GM18909 (cell line): ENCODE measurements at regions not wholly inside any gene's neighbourhood (a gene's known extent, or its start where the extent isn't known, plus 50 kb on each side); places are given as distances from the start of the nearest gene placed in this dataset.
"Not testable (repeated sequence)": the region's sequence is repeated elsewhere in the genome, so short reads cannot be mapped to it uniquely, and the experiment has no call there.

Experiments used
- ATAC-seq: cut with Tn5 transposase; IDR thresholded peaks from one replicate; pipeline ENCODE4 v1.9.1; 2021; ENCODE audit warnings: mild to moderate bottlenecking; ENCODE audit not compliant: unreplicated experiment, poor library complexity

- no peak for ATAC-seq
Observed at GRCh38 chr6:8633762-8634161, 198.4 kb upstream of the SLC35B3 start.

GRCh38 chr6:8628736-8629135, 193.4 kb upstream of the SLC35B3 start:
- ATAC-seq, result no peak

- ATAC-seq, result no peak
Observed at GRCh38 chr6:8628063-8628462, 192.7 kb upstream of the SLC35B3 start.

- ATAC-seq, result peak; percentile 71
Observed at GRCh38 chr6:8627085-8627861, 191.9 kb upstream of the SLC35B3 start.

- ATAC-seq, result no peak
Observed at GRCh38 chr6:8624665-8625064, 189.3 kb upstream of the SLC35B3 start.

- ATAC-seq, result no peak
Observed at GRCh38 chr6:8623441-8623840, 188.1 kb upstream of the SLC35B3 start.

- ATAC-seq, result no peak
Observed at GRCh38 chr6:8619853-8620252, 184.5 kb upstream of the SLC35B3 start.

GRCh38 chr6:8619408-8619807, 184.1 kb upstream of the SLC35B3 start:
- ATAC-seq, result not testable (repeated sequence)

- no peak for ATAC-seq
Observed at GRCh38 chr6:8608737-8609136, 173.4 kb upstream of the SLC35B3 start.

GRCh38 chr6:8589941-8590729, 154.8 kb upstream of the SLC35B3 start:
- no peak for ATAC-seq

GRCh38 chr6:8588176-8588575, 152.8 kb upstream of the SLC35B3 start:
- no peak for ATAC-seq

- ATAC-seq, result no peak
Observed at GRCh38 chr6:8583291-8583690, 147.9 kb upstream of the SLC35B3 start.

- ATAC-seq, result no peak
Observed at GRCh38 chr6:8579372-8579771, 144.0 kb upstream of the SLC35B3 start.

- ATAC-seq, result no peak
Observed at GRCh38 chr6:8578006-8578405, 142.7 kb upstream of the SLC35B3 start.

- ATAC-seq, result no peak
Observed at GRCh38 chr6:8574749-8575468, 139.6 kb upstream of the SLC35B3 start.

GRCh38 chr6:8574311-8574710, 139.0 kb upstream of the SLC35B3 start:
- no peak for ATAC-seq

GRCh38 chr6:8570256-8570920, 135.0 kb upstream of the SLC35B3 start:
- no peak for ATAC-seq

- ATAC-seq, result no peak
Observed at GRCh38 chr6:8562125-8562524, 126.8 kb upstream of the SLC35B3 start.

GRCh38 chr6:8558953-8559352, 123.6 kb upstream of the SLC35B3 start:
- ATAC-seq, result no peak

- no peak for ATAC-seq
Observed at GRCh38 chr6:8557014-8557748, 121.8 kb upstream of the SLC35B3 start.
